ENCODE measurements at regions not wholly inside any gene's neighbourhood (a gene's known extent, or its start where the extent isn't known, plus 50 kb on each side); places are given as distances from the start of the nearest gene placed in this dataset.

DNA sequence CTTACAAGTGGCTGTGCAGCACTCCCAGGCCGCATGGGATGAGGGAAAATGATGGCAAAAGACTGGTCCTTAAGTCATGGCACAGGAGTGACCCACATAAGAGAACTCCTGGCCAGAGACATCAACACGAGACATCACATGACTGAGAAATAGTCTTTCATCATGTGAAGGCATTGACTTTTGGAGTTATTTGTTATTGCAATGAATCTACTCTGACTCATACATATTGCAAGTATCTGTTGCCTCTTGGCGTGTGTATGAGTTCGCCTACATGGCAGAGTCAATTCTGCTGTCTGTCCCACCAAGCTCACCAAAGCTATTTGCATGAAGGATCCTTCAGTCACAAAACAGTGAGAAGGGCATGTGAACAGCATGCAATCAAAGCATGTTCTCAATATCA, 59.7 kb upstream of the HABP2 start:
- intact Hi-C loops (cut with DNase I; ENCODE audit: low total_unique reads): no loop called here
- no peak for DNase-seq
- TF ChIP-seq POLR2A (IDR thresholded peaks at IDR 0.05): no peak
- TF ChIP-seq, protein P1, sequence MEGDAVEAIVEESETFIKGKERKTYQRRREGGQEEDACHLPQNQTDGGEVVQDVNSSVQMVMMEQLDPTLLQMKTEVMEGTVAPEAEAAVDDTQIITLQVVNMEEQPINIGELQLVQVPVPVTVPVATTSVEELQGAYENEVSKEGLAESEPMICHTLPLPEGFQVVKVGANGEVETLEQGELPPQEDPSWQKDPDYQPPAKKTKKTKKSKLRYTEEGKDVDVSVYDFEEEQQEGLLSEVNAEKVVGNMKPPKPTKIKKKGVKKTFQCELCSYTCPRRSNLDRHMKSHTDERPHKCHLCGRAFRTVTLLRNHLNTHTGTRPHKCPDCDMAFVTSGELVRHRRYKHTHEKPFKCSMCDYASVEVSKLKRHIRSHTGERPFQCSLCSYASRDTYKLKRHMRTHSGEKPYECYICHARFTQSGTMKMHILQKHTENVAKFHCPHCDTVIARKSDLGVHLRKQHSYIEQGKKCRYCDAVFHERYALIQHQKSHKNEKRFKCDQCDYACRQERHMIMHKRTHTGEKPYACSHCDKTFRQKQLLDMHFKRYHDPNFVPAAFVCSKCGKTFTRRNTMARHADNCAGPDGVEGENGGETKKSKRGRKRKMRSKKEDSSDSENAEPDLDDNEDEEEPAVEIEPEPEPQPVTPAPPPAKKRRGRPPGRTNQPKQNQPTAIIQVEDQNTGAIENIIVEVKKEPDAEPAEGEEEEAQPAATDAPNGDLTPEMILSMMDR (IDR thresholded peaks at IDR 0.05): no peak
- Histone ChIP-seq H3K4me3 (no peak overlapping the region), H3K9me3 (no peaks in the 10 kb centered on the region), H3K36me3 (ENCODE audit: low read depth, missing control alignments) (no peaks in the 10 kb centered on the region), H3K4me1 (peaks cover 31% of the 10 kb centered on the region), H3K27me3 (no peaks in the 10 kb centered on the region), H3K27ac (no peak overlapping the region)
- WGBS, 2 donors: 96 to 98% methylated on average over 4 of the region's 4 CpGs

- H3K4me3 ChIP-seq: no peak overlapping the region
- no peaks in the 10 kb centered on the region for H3K27me3 ChIP-seq
- H3K4me1 ChIP-seq: peaks cover 31% of the 10 kb centered on the region
- DNase-seq: no peak
- no peaks in the 10 kb centered on the region for H3K9me3 ChIP-seq
- 56 to 64% methylated on average over 5 of the region's 5 CpGs for WGBS, 2 donors
- H3K27ac ChIP-seq: no peak overlapping the region
- no peaks in the 10 kb centered on the region for H3K36me3 ChIP-seq (ENCODE audit: low read depth, missing control alignments)
- no peak for TF ChIP-seq POLR2A (IDR thresholded peaks at IDR 0.05)
- TF ChIP-seq, protein P1 (IDR thresholded peaks at IDR 0.05): no peak
- intact Hi-C loops (cut with DNase I; ENCODE audit: low total_unique reads): no loop called here
Observed at GRCh38 chr10:113493882-113494301, 59.0 kb upstream of the HABP2 start.

DNA sequence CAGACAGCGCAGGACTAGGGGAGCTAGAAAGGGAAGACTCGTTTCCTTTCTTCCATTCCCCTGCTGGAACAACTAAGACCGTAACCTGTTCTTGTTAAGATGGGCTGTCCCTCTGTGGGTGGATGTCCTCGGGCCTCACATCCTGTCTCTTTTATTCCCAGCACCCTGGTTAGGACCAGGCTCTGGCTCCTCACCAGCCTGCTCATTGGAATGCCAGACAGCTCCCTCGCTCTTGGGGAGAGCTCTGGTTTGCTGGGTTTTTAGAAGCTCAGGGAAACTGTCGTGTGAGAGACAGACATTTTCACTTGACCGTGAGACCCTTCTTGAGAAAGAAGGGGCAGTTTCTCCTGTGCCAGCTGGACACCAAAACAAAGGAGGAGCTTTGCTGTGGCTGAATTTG, 58.1 kb upstream of the HABP2 start:
- H3K27ac ChIP-seq: no peak overlapping the region

DNA sequence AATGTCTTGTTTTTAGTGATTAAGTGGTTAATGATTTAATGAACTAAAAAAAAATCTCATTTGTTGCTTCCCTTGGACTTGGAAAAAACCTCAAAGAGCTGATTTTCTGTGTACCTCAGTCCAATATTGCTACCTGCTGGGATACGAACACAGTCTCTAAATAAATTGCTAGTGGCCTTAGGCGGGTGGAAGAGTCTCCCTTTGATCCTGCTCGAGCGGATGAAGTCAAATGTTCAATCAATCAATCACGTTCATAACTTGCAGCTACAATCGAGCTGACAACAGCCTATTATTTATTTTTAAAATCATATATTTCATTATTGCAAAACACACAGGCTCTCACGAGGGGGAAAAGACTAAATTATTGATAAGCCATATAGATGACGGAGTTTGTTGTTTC, 57.3 kb upstream of the HABP2 start:
- H3K36me3 ChIP-seq (ENCODE audit: low read depth, missing control alignments): no peaks in the 10 kb centered on the region
- TF ChIP-seq, protein P1 (IDR thresholded peaks at IDR 0.05): no peak
- TF ChIP-seq POLR2A (IDR thresholded peaks at IDR 0.05): no peak
- no peaks in the 10 kb centered on the region for H3K9me3 ChIP-seq
- intact Hi-C loops (cut with DNase I; ENCODE audit: low total_unique reads): no loop called here
- H3K4me1 ChIP-seq: peaks cover 31% of the 10 kb centered on the region
- no peak overlapping the region for H3K27ac ChIP-seq
- DNase-seq: no peak
- H3K27me3 ChIP-seq: no peaks in the 10 kb centered on the region
- no peak overlapping the region for H3K4me3 ChIP-seq
- WGBS, 2 donors: 86 to 88% methylated on average over 8 of the region's 8 CpGs

More for the DNA sequence above, 58.1 kb upstream of the HABP2 start:
- H3K27me3 ChIP-seq: no peaks in the 10 kb centered on the region
- H3K36me3 ChIP-seq (ENCODE audit: low read depth, missing control alignments): no peaks in the 10 kb centered on the region
- H3K9me3 ChIP-seq: no peaks in the 10 kb centered on the region
- intact Hi-C loops (cut with DNase I; ENCODE audit: low total_unique reads): no loop called here
- DNase-seq: no peak
- no peak overlapping the region for H3K4me3 ChIP-seq
- TF ChIP-seq, protein P1 (IDR thresholded peaks at IDR 0.05): no peak
- no peak for TF ChIP-seq POLR2A (IDR thresholded peaks at IDR 0.05)
- 71 to 77% methylated on average over 7 of the region's 7 CpGs for WGBS, 2 donors
- peaks cover 31% of the 10 kb centered on the region for H3K4me1 ChIP-seq
